ENCODE measurements at regions not wholly inside any gene's neighbourhood (a gene's known extent, or its start where the extent isn't known, plus 50 kb on each side); places are given as distances from the start of the nearest gene placed in this dataset.
A peak's percentile ranks its signal among the peaks of the same experiment; 100 is the strongest.

DNA sequence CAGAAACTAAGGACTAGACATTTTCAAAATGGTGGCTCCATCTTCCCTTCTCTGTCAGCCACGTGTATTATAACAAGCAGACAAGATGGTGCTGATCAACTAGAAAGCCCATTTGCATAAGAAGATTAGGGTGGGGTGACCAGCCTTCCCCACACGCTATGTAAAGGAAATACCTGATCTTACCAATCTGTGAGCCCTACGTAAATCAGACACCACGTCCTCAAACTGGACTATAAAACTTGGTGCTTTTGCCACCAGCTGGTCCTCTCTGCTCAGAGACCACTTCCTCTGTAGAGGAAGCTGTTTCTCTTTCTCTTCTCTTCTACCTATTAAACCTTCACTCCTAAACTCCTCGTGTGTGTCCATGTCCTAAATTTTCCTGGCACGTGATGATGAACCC is 101.1 kb upstream of the PLEKHG7 start (continued):
- TF ChIP-seq, protein P1, sequence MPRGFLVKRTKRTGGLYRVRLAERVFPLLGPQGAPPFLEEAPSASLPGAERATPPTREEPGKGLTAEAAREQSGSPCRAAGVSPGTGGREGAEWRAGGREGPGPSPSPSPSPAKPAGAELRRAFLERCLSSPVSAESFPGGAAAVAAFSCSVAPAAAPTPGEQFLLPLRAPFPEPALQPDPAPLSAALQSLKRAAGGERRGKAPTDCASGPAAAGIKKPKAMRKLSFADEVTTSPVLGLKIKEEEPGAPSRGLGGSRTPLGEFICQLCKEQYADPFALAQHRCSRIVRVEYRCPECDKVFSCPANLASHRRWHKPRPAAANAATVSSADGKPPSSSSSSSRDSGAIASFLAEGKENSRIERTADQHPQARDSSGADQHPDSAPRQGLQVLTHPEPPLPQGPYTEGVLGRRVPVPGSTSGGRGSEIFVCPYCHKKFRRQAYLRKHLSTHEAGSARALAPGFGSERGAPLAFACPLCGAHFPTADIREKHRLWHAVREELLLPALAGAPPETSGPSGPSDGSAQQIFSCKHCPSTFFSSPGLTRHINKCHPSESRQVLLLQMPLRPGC (tag by site-specific recombination; IDR thresholded peaks at IDR 0.05), result no peak
- TF ChIP-seq EGR2 (tag by site-specific recombination; IDR thresholded peaks at IDR 0.05; ENCODE audit: low read depth) (no peak), ZNF529 (tag by site-specific recombination; IDR thresholded peaks at IDR 0.05; ENCODE audit: insufficient replicate concordance) (no peak), ZNF391 (tag by site-specific recombination; IDR thresholded peaks at IDR 0.05; ENCODE audit: borderline replicate concordance, low read depth) (no peak), OSR2 (tag by site-specific recombination; IDR thresholded peaks at IDR 0.05) (no peak)

DNA sequence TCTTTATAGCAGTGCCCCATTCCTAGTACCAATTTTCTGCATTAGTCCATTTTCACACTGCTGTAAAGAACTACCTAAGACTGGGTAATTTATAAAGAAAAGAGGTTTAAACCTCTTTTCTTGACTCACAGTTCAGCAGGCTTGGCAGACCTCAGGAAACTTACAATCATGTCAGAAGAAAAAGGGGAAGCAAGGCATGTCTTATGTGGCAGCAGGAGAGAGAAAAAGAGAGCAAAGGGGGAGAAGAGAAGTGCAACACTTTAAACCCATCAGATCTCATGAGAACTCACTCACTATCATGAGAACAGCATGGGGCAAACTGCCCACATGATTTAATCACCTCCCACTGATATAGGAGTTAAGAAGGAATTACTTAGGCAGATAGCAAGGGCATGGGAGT is 101.6 kb upstream of the PLEKHG7 start:
- Histone ChIP-seq H3K4me1 (ENCODE audit: control insufficient read depth, insufficient read depth, low read length) (no peaks in the 10 kb centered on the region), H3K4me3 (ENCODE audit: low read depth, low read length) (no peak overlapping the region), H3K27ac (ENCODE audit: extremely low read depth, low read depth, low read length) (no peak overlapping the region), H3K36me3 (ENCODE audit: control insufficient read depth in 2 of 2, insufficient read depth in 1 of 2, low read length in 2 of 2) (no peaks in the 10 kb centered on the region), H3K9me3 (ENCODE audit: control insufficient read depth, insufficient read depth, low read depth, low read length) (no peaks in the 10 kb centered on the region)
- POLR2A ChIA-PET, result no interaction called here
- CTCF ChIA-PET, result no interaction called here
- TF ChIP-seq SETDB1 (IDR thresholded peaks at IDR 0.05; ENCODE audit: insufficient read length, low read length), result no peak
- TF ChIP-seq KLF7 (tag by site-specific recombination; IDR thresholded peaks at IDR 0.05; ENCODE audit: borderline replicate concordance), result no peak
- no peak for TF ChIP-seq ZNF302 (tag by site-specific recombination; IDR thresholded peaks at IDR 0.05; ENCODE audit: low read depth)
- no peak for TF ChIP-seq ZNF239 (tag by site-specific recombination; IDR thresholded peaks at IDR 0.05)
- TF ChIP-seq ZNF677 (tag by site-specific recombination; IDR thresholded peaks at IDR 0.05), result no peak
- no peak for TF ChIP-seq ZNF266 (tag by site-specific recombination; IDR thresholded peaks at IDR 0.05; ENCODE audit: low read depth)
- TF ChIP-seq, protein P2, sequence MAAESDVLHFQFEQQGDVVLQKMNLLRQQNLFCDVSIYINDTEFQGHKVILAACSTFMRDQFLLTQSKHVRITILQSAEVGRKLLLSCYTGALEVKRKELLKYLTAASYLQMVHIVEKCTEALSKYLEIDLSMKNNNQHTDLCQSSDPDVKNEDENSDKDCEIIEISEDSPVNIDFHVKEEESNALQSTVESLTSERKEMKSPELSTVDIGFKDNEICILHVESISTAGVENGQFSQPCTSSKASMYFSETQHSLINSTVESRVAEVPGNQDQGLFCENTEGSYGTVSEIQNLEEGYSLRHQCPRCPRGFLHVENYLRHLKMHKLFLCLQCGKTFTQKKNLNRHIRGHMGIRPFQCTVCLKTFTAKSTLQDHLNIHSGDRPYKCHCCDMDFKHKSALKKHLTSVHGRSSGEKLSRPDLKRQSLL (tag by site-specific recombination; IDR thresholded peaks at IDR 0.05), result no peak
- TF ChIP-seq ZNF600 (tag by site-specific recombination; IDR thresholded peaks at IDR 0.05), result no peak
- TF ChIP-seq, protein P3, sequence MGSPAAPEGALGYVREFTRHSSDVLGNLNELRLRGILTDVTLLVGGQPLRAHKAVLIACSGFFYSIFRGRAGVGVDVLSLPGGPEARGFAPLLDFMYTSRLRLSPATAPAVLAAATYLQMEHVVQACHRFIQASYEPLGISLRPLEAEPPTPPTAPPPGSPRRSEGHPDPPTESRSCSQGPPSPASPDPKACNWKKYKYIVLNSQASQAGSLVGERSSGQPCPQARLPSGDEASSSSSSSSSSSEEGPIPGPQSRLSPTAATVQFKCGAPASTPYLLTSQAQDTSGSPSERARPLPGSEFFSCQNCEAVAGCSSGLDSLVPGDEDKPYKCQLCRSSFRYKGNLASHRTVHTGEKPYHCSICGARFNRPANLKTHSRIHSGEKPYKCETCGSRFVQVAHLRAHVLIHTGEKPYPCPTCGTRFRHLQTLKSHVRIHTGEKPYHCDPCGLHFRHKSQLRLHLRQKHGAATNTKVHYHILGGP (tag by site-specific recombination; IDR thresholded peaks at IDR 0.05), result no peak
- TF ChIP-seq ZNF157 (tag by site-specific recombination; IDR thresholded peaks at IDR 0.05), result no peak
- no peak for TF ChIP-seq GLI2 (tag by site-specific recombination; IDR thresholded peaks at IDR 0.05; ENCODE audit: borderline replicate concordance, low read depth)

DNA sequence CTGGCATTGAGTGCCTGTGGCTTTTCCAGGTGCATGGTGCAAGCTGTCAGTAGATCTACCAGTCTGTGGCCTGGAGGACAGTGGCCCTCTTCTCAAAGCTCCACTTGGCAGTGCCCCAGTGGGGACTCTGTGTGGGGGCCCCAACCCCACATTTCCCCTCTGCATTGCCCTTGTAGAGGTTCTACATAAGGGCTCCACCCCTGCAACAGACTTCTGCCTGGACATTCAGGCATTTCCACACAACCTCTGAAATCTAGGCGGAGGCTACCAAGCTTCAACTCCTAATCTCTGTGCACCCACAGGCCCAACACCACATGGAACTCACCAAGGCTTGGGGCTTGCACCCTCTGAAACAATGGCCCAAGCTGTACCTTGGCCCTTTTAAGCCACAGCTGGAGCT is 102.7 kb upstream of the PLEKHG7 start:
- Histone ChIP-seq H3K27ac (ENCODE audit: extremely low read depth, low read depth, low read length) (no peak overlapping the region), H3K9me3 (ENCODE audit: control insufficient read depth, insufficient read depth, low read depth, low read length) (no peaks in the 10 kb centered on the region), H3K4me3 (ENCODE audit: low read depth, low read length) (no peak overlapping the region), H3K36me3 (ENCODE audit: control insufficient read depth in 2 of 2, insufficient read depth in 1 of 2, low read length in 2 of 2) (no peaks in the 10 kb centered on the region), H3K4me1 (ENCODE audit: control insufficient read depth, insufficient read depth, low read length) (no peaks in the 10 kb centered on the region)
- POLR2A ChIA-PET, result no interaction called here
- no peak for TF ChIP-seq ZNF19 (tag by site-specific recombination; IDR thresholded peaks at IDR 0.05; ENCODE audit: low read depth)
- TF ChIP-seq SETDB1 (IDR thresholded peaks at IDR 0.05; ENCODE audit: insufficient read length, low read length), result peak; percentile 90
- CTCF ChIA-PET, result interaction anchor here (0.6 kb wide), 1 partner anchor 13 kb away, joined by 3 read pairs; no protein-coding TSS in a partner anchor

DNA sequence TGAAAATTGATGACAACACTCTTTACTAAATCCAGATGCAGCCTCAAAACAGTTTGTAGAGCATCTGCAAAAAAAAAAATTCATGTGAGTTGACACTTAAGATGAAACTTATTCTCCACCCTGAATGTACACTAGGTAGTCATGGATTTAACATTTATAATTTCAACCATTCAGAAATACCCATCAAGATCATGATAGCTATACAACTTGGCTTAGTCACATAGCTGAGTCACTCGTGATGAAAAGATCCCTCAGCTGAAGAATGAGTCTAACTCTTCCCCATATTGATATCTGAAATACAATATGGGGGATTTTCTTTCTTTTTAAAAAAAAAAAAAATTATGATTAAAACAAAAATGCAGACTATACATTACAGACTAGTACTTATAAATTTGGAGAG is 104.8 kb upstream of the PLEKHG7 start:
- Histone ChIP-seq H3K4me3 (ENCODE audit: low read depth, low read length) (no peak overlapping the region), H3K9me3 (ENCODE audit: control insufficient read depth, insufficient read depth, low read depth, low read length) (no peaks in the 10 kb centered on the region), H3K27ac (ENCODE audit: extremely low read depth, low read depth, low read length) (no peak overlapping the region), H3K36me3 (ENCODE audit: control insufficient read depth in 2 of 2, insufficient read depth in 1 of 2, low read length in 2 of 2) (no peaks in the 10 kb centered on the region), H3K4me1 (ENCODE audit: control insufficient read depth, insufficient read depth, low read length) (no peaks in the 10 kb centered on the region)
- ChIA-PET CTCF (interaction anchor here (1.3 to 2.2 kb wide), 2 partner anchors 10 to 37 kb away, joined by 3 to 7 read pairs; no protein-coding TSS in a partner anchor), POLR2A (no interaction called here)
- TF ChIP-seq, protein P4, sequence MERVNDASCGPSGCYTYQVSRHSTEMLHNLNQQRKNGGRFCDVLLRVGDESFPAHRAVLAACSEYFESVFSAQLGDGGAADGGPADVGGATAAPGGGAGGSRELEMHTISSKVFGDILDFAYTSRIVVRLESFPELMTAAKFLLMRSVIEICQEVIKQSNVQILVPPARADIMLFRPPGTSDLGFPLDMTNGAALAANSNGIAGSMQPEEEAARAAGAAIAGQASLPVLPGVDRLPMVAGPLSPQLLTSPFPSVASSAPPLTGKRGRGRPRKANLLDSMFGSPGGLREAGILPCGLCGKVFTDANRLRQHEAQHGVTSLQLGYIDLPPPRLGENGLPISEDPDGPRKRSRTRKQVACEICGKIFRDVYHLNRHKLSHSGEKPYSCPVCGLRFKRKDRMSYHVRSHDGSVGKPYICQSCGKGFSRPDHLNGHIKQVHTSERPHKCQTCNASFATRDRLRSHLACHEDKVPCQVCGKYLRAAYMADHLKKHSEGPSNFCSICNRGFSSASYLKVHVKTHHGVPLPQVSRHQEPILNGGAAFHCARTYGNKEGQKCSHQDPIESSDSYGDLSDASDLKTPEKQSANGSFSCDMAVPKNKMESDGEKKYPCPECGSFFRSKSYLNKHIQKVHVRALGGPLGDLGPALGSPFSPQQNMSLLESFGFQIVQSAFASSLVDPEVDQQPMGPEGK (tag by site-specific recombination; IDR thresholded peaks at IDR 0.05), result no peak
- TF ChIP-seq ZNF239 (tag by site-specific recombination; IDR thresholded peaks at IDR 0.05) (no peak), ZNF169 (tag by site-specific recombination; IDR thresholded peaks at IDR 0.05) (no peak), KLF8 (tag by site-specific recombination; IDR thresholded peaks at IDR 0.05) (no peak), GLI2 (tag by site-specific recombination; IDR thresholded peaks at IDR 0.05; ENCODE audit: borderline replicate concordance, low read depth) (no peak), GFI1B (tag by site-specific recombination; IDR thresholded peaks at IDR 0.05) (no peak)
- TF ChIP-seq, protein P5, sequence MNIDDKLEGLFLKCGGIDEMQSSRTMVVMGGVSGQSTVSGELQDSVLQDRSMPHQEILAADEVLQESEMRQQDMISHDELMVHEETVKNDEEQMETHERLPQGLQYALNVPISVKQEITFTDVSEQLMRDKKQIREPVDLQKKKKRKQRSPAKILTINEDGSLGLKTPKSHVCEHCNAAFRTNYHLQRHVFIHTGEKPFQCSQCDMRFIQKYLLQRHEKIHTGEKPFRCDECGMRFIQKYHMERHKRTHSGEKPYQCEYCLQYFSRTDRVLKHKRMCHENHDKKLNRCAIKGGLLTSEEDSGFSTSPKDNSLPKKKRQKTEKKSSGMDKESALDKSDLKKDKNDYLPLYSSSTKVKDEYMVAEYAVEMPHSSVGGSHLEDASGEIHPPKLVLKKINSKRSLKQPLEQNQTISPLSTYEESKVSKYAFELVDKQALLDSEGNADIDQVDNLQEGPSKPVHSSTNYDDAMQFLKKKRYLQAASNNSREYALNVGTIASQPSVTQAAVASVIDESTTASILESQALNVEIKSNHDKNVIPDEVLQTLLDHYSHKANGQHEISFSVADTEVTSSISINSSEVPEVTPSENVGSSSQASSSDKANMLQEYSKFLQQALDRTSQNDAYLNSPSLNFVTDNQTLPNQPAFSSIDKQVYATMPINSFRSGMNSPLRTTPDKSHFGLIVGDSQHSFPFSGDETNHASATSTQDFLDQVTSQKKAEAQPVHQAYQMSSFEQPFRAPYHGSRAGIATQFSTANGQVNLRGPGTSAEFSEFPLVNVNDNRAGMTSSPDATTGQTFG (tag by site-specific recombination; IDR thresholded peaks at IDR 0.05; ENCODE audit: borderline replicate concordance), result no peak
